ENCODE measurements at regions not wholly inside any gene's neighbourhood (a gene's known extent, or its start where the extent isn't known, plus 50 kb on each side); places are given as distances from the start of the nearest gene placed in this dataset.

- no peak for FAIRE-seq
Observed at GRCh38 chr18:73843455-73843854, 304.2 kb downstream of the FBXO15 start.

GRCh38 chr18:73842795-73843394, 304.7 kb downstream of the FBXO15 start:
- peak; percentile 57 for FAIRE-seq

GRCh38 chr18:73841661-73842060, 306.0 kb downstream of the FBXO15 start:
- no peak for FAIRE-seq

GRCh38 chr18:73840319-73840945, 307.2 kb downstream of the FBXO15 start:
- FAIRE-seq = no peak

DNA sequence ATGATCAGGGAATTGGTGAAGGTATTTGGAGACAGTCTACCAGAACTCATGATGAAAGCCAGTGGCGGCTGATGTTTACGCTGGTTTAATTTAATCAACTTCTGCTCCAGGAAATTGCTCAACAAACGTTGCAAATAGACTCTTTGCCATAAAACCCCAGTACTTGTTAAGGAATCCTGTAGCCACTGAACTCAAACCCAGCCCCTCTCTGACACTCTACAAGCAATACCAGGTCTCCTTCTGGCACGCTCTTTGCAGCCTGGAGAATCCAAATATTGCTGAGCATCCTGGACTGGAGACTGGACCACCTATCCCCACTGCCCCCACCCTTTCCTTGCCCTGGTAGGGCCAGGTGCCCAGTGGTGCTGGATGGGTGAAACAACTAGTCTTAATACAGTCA, 308.2 kb downstream of the FBXO15 start:
- no peak for FAIRE-seq

GRCh38 chr18:73838107-73838506, 309.5 kb downstream of the FBXO15 start:
- no peak for FAIRE-seq

DNA sequence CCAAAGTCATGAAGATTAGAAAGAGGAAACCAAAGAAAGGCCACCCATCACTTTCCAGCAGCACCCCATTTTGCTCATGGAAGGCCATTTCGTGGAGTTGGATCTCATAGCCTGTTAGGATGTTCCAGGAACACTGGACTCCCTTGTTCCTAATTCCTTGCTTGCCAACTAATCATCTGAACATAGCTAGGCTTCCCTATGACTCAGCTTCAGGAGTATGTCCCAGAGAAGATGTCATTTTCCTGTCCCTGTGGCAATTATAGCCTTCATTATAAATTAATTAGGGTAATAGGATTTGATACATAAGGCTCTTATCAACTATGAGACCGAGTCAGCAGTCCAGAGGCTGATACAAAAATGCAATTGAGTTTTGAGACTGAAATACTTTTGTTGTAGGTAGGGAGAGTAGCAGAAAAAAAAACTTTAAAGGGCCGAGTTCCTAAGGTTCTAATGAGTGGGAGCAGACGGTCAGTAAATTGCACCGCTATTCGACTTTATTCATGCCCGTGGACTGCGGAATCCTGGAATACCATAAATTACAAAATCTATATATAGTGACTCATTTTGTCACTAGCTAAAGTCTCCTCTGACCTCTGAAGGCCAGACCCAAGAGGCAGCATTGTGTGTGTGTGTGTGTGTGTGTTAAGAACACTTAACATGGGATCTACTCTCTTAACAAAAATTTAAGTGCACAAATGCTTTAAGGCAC, 311.8 kb downstream of the FBXO15 start:
- FAIRE-seq = no peak

DNA sequence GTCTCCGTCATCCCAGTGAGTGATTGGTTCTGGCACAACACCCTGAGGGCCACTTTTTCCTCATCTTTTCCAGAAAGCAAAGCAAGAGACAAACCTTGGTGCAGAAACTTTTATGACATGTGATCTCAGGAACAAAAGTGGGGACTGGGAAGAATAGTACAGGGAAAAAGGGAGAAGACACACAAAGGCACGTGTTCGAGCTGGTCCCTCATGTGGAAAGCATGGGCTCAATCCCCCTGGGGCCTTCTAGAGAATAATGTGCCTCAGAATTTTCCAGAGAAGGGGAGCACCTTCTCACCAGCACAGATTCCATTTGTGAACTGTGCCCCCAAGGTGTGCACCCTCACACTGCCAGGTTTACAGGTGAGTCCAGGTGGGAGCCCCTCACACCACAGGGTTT, 312.6 kb downstream of the FBXO15 start:
- FAIRE-seq = no peak

GRCh38 chr18:73831688-73832087, 315.9 kb downstream of the FBXO15 start:
- no peak for FAIRE-seq

- no peak for FAIRE-seq
Observed at GRCh38 chr18:73829146-73829545, 318.5 kb downstream of the FBXO15 start.

- FAIRE-seq = no peak
Observed at GRCh38 chr18:73827801-73828200, 319.8 kb downstream of the FBXO15 start.

GRCh38 chr18:73826098-73826497, 321.5 kb downstream of the FBXO15 start:
- FAIRE-seq = no peak

DNA sequence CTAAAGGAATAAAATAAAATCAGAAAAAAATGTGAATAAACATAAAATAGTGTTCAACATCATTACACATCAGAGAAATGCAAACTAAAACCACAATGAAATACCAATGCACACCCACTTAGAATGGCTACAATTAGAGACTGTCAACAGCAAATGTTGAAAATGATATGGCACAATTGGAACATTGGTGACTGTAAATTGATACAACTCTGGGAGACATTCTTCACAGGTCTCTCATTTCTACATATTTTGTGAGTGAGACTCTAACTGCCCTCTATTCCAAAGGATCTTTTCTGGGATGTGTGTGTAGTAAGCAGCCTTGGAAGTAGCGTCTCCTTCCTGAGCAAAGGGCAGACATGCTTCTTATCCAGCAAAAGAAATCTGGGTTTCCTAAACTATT, 323.0 kb downstream of the FBXO15 start:
- no peak for FAIRE-seq

DNA sequence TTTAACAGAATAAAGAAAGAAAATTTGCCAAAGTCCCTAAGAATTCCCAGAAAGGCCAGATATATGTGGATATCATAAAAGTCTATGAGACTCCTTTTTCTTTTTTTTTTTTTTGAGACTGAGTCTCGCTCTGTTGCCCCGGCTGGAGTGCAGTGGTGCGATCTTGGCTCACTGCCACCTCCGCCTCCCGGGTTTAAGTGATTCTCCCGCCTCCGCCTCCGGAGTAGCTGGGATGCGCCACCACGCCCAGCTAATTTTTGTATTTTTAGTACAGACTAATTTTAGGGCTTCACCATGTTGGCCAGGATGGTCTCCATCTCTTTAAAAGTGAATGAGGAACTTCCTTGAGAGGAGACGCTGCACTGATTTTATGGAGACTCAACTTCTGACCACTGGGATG, 335.2 kb downstream of the FBXO15 start:
- no peak for FAIRE-seq

- no peak for FAIRE-seq
Observed at GRCh38 chr18:73807551-73808192, 340.0 kb downstream of the FBXO15 start.

DNA sequence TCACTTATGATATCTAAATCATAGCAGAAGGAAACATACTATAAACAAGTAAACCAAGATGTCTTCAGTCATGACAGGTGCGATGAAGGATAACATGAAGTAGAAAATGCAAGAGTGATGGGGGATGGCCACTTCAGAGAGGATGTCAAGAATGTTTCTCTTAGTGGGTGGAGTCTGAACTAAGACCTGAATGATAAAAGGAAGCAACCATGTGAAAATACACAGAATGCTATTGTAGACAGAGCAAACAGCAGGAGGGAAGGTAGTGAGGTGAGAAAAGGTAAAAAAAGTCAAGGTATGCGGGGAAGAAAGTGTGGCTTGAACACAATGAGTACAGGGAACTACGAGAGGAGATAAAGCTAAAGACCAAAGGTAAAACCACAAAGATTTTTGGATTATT, 341.6 kb downstream of the FBXO15 start:
- no peak for FAIRE-seq

- no peak for FAIRE-seq
Observed at GRCh38 chr18:73797419-73797818, 350.2 kb downstream of the FBXO15 start.

GRCh38 chr18:73793386-73793785, 354.2 kb downstream of the FBXO15 start:
- no peak for FAIRE-seq

DNA sequence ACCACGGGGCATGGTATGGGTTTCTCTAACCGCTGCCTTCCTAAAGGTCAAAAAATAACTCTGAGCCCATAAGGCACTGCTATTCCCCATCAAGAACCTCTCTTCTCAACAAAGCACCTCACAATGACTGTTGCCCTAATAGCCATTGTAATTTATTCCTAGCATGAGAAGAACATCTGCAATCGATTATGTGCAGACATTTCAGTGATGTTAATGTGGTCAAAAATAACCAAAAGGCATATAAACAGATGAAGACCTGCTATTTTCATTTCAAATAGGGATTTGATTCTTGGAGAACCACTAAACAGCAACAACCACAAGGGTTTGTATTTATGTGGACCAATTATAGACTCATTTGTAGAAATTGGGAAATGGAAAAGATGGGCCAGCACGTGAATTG, 356.6 kb downstream of the FBXO15 start:
- FAIRE-seq = no peak

- no peak for FAIRE-seq
Observed at GRCh38 chr18:73790587-73790986, 357.0 kb downstream of the FBXO15 start.

- FAIRE-seq = no peak
Observed at GRCh38 chr18:73787316-73787715, 360.3 kb downstream of the FBXO15 start.

DNA sequence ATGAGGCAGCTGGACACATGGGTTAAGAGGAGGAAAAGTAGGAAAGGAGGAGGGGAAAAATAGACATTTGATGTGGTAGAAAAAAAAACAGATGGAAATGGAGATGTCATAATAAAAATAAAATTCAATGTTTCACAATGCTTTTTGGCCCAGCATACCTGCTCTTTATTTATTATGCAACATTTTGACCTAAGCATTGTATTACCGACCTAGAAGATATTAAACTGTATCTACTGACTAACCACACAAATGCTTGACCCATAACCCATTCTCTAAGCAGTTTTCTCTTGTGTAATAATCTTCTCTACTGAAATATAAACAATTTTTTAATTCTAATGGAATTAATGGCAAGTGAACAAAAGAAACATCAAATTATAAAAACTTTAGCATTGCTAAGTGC, 362.3 kb downstream of the FBXO15 start:
- peak; percentile 82 for FAIRE-seq

DNA sequence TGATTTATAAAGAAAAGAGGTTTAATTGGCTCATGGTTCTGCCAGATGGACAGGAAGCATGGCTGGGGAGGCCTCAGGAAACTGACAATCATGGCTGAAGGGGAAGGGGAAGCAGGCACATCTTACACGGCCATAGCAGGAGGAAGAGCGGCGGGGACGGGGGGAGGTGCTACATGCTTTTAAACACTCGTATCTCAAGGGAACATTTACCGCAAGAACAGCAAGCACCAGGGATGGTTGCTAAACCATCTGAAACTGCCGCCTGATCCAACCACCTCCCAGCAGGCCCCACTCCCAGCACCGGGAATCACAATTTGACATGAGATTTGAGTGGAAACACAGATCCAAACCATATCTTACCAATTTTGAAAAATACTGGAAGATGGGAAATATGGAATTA, 362.8 kb downstream of the FBXO15 start:
- no peak for FAIRE-seq

- no peak for FAIRE-seq
Observed at GRCh38 chr18:73782405-73782804, 365.2 kb downstream of the FBXO15 start.
